OCI-LY3 (cell line): ENCODE measurements at regions not wholly inside any gene's neighbourhood (a gene's known extent, or its start where the extent isn't known, plus 50 kb on each side); places are given as distances from the start of the nearest gene placed in this dataset.

Experiments
- EZH2phosphoT487 ChIP-seq: fragments of 200-600 bp; shearing (Covaris generic); IDR thresholded peaks from 2 replicates; pipeline ENCODE4 v1.6.1; 2018; ENCODE audit warnings: antibody characterized with exemption, mixed run types, low read depth
- TF ChIP-seq, protein P1 (sequence below): fragments of 200-600, 300-600 bp; sonication (generic); IDR thresholded peaks from 2 replicates; pipeline ENCODE4 v1.5.1; 2014; ENCODE audit warnings: antibody characterized with exemption, low read length, low read depth

DNA sequence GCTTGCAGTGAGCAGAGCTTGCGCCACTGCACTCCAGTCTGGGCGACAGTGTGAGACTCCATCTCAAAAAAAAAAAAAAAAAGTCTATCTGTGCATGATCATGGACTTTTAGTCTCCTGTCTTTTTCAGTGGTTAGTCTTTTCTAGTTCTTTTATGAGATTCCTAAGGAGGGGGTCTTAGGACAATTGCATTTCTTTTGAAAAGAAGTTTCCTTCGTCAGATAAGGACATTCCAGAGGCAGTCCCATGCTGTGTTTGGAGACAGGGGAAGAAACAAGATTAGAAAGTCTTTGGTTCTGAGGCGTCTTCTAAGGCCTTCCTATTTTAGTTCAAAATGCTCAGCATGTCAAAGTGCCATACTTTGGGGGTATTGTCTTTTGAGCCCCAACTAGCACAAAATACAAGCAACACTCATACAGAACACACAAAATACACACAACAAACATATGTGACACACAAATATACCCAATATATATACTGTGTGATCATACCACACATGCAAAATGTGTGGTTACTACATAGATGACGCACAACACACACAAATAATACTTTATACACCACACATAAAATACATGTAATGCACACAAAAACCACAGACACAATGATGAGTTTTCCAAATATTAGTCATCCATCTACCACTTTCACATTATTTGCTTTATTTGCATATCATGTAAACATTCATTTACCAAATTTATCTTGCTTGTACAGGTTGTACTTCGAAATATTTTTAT, 394.5 kb downstream of the SPATA31D1 start:
- TF ChIP-seq, protein P1, sequence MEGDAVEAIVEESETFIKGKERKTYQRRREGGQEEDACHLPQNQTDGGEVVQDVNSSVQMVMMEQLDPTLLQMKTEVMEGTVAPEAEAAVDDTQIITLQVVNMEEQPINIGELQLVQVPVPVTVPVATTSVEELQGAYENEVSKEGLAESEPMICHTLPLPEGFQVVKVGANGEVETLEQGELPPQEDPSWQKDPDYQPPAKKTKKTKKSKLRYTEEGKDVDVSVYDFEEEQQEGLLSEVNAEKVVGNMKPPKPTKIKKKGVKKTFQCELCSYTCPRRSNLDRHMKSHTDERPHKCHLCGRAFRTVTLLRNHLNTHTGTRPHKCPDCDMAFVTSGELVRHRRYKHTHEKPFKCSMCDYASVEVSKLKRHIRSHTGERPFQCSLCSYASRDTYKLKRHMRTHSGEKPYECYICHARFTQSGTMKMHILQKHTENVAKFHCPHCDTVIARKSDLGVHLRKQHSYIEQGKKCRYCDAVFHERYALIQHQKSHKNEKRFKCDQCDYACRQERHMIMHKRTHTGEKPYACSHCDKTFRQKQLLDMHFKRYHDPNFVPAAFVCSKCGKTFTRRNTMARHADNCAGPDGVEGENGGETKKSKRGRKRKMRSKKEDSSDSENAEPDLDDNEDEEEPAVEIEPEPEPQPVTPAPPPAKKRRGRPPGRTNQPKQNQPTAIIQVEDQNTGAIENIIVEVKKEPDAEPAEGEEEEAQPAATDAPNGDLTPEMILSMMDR = no peak
- TF ChIP-seq EZH2phosphoT487 = no peak
